ENCODE measurements at regions not wholly inside any gene's neighbourhood (a gene's known extent, or its start where the extent isn't known, plus 50 kb on each side); places are given as distances from the start of the nearest gene placed in this dataset.

GRCh38 chr1:219109424-219110018 lies 64.2 kb upstream of the LYPLAL1 start:
- H3K4me1 Mint-ChIP-seq (ENCODE audit: low read depth) = no peaks in the 10 kb centered on the region

GRCh38 chr1:219113261-219113660 lies 60.4 kb upstream of the LYPLAL1 start:
- H3K9me3 Mint-ChIP-seq = peaks cover 16% of the 10 kb centered on the region
- no peak overlapping the region for H3K27ac Mint-ChIP-seq
- no peaks in the 10 kb centered on the region for H3K36me3 Mint-ChIP-seq (ENCODE audit: low read depth)
- no peak overlapping the region for H3K4me3 Mint-ChIP-seq
- no peaks in the 10 kb centered on the region for H3K4me1 Mint-ChIP-seq (ENCODE audit: low read depth)
- peaks cover 3% of the 10 kb centered on the region for H3K27me3 Mint-ChIP-seq

More at GRCh38 chr1:219109424-219110018, 64.2 kb upstream of the LYPLAL1 start:
- no peak overlapping the region for H3K4me3 Mint-ChIP-seq
- peaks cover 3% of the 10 kb centered on the region for H3K27me3 Mint-ChIP-seq
- no peak overlapping the region for H3K27ac Mint-ChIP-seq
- H3K9me3 Mint-ChIP-seq = peaks cover 14% of the 10 kb centered on the region
- H3K36me3 Mint-ChIP-seq (ENCODE audit: low read depth) = no peaks in the 10 kb centered on the region

DNA sequence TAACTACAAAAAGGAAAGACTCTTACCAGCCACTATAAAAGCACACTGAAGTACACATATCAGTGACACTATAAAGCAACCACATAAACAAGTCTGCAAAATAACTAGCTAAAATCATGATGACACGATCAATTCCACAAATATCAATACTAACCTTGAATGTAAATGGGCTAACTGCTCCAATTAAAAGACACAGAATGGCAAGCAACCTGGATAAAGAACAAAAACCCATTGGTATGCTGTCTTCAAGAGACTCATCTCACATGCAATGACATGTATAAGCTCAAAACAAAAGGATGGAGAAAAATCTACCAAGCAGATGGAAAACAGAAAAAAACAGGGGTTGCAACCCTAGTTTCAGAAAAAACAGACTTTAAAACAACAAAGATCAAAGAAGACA lies 59.7 kb upstream of the LYPLAL1 start:
- no peaks in the 10 kb centered on the region for H3K4me1 Mint-ChIP-seq (ENCODE audit: low read depth)
- no peak overlapping the region for H3K4me3 Mint-ChIP-seq
- peaks cover 16% of the 10 kb centered on the region for H3K9me3 Mint-ChIP-seq
- no peaks in the 10 kb centered on the region for H3K36me3 Mint-ChIP-seq (ENCODE audit: low read depth)
- peaks cover 3% of the 10 kb centered on the region for H3K27me3 Mint-ChIP-seq
- H3K27ac Mint-ChIP-seq = no peak overlapping the region

DNA sequence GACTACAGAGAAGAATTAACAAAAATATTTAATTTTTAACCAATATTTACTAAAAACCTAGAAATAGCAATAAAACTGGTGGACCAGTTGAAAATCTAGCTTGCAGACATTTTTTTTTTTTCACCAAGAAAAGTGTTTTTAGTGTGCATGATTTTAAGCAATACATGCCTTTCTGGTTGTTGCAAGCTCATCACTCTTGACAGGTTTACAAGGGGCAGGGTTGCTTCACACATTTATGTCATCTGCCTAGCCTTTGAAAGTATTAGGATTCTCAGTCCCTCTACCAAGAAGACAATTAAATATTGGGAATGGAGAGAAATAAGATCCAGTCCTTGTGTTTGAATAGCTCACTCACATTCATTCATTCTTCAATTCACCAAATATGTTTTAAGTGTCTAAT lies 53.8 kb upstream of the LYPLAL1 start:
- Mint-ChIP-seq H3K36me3 (ENCODE audit: low read depth) (no peaks in the 10 kb centered on the region), H3K27me3 (no peaks in the 10 kb centered on the region), H3K4me1 (ENCODE audit: low read depth) (no peaks in the 10 kb centered on the region), H3K27ac (no peak overlapping the region), H3K9me3 (peaks cover 5% of the 10 kb centered on the region), H3K4me3 (no peak overlapping the region)

DNA sequence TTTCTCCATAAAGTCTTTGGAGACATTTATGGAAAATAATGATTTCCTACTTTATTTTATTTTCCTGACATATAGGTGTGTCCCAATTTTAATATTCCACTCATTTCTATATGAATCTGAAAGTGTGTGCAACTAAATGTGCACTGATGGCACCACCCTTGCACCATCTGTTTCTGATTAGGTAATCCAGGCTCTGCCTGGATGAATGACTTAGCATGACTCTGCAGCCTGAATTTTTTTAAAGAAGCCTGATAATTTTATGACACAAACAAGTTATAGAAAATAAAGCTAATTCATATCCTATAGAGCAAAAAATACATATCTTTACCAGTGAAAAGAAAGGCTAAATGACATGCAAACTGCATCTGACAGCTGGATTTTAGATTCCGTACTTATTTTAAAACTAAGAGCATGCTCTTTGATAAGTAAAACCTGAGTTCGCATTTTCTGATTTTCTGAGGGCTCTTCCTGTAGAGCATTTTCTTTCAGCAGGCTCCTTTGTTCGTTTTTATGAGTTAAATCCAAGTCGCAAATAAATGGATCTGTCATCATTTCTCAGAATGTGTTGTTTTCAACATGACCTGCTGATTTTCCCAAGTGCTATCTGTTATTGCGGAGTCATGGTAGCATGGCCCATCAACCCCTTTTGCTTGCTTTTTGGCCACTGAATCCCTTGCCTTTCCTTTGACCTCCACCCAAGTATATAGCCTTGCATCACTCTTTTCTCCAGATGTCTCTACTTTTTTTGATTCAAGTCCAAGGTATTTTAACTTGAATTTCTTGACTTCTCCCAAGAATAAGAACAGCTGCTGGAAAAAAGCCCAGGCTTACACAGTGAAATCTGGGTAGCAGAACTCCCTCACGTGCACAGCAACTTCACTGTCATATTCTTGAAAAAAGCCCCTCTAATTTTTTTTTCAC lies 52.8 kb upstream of the LYPLAL1 start:
- H3K27ac Mint-ChIP-seq = no peak overlapping the region
- H3K9me3 Mint-ChIP-seq = peaks cover 5% of the 10 kb centered on the region
- H3K27me3 Mint-ChIP-seq = no peaks in the 10 kb centered on the region
- no peaks in the 10 kb centered on the region for H3K36me3 Mint-ChIP-seq (ENCODE audit: low read depth)
- no peaks in the 10 kb centered on the region for H3K4me1 Mint-ChIP-seq (ENCODE audit: low read depth)
- no peak overlapping the region for H3K4me3 Mint-ChIP-seq

DNA sequence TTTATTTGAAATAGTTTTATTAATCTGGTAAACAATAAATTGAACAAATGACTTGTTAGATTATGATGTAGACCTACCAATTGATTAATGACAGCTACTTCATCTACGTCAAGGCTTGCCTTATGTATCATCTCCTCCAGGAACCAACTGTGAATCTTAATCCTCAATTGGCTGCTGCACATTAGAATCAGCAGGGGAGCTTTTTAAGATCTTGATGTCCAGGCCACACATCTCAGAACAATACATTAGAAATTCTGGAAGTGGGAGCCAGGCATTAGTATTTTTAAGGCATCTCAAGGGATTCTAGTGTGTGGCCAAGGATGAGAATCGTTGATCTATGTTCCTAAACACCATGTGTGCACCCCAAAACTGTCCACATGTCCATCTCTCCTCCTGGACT lies 52.0 kb upstream of the LYPLAL1 start:
- Mint-ChIP-seq H3K4me3 (no peak overlapping the region), H3K36me3 (ENCODE audit: low read depth) (no peaks in the 10 kb centered on the region), H3K4me1 (ENCODE audit: low read depth) (no peaks in the 10 kb centered on the region), H3K27ac (no peak overlapping the region), H3K9me3 (peaks cover 1% of the 10 kb centered on the region), H3K27me3 (no peaks in the 10 kb centered on the region)

GRCh38 chr1:219123036-219123435 lies 50.6 kb upstream of the LYPLAL1 start:
- Mint-ChIP-seq H3K27ac (no peak overlapping the region), H3K4me1 (ENCODE audit: low read depth) (no peaks in the 10 kb centered on the region), H3K4me3 (no peak overlapping the region), H3K9me3 (no peaks in the 10 kb centered on the region), H3K27me3 (peaks cover 4% of the 10 kb centered on the region), H3K36me3 (ENCODE audit: low read depth) (no peaks in the 10 kb centered on the region)
